Prostate gland (tissue), 2 donors: ENCODE measurements at regions not wholly inside any gene's neighbourhood (a gene's known extent, or its start where the extent isn't known, plus 50 kb on each side); places are given as distances from the start of the nearest gene placed in this dataset.

Source experiments
- DNase-seq: peaks from one replicate; pipeline ENCODE4 v3.0.0-alpha.2; 2019; ENCODE audit warnings: low spot score
- H3K27ac ChIP-seq, 2 donors: fragments of 200-600 bp; sonication (generic); 2 replicates each; pipeline ENCODE4 v1.5.1; 2017 to 2019
- H3K27me3 ChIP-seq: fragments of 200-600 bp; sonication (generic); replicated peaks from 2 replicates; pipeline ENCODE4 v1.5.1; 2019; ENCODE audit not compliant: insufficient read depth
- H3K36me3 ChIP-seq, 2 donors: fragments of 200-600 bp; sonication (generic); 1 replicate in 1 of 2; 2 replicates in 1 of 2; pipeline versions ENCODE4 v1.5.1 to v1.8.1; 2017 to 2019
- H3K4me1 ChIP-seq: fragments of 200-600 bp; sonication (generic); replicated peaks from 2 replicates; pipeline ENCODE4 v1.5.1; 2019
- H3K4me3 ChIP-seq, 2 donors: fragments of 200-600 bp; sonication (generic); 2 replicates each; pipeline ENCODE4 v1.5.1; 2017 to 2019
- H3K9me3 ChIP-seq: fragments of 200-600 bp; sonication (generic); 2 replicates; pipeline ENCODE4 v1.5.1; 2017
- POLR2A ChIP-seq: fragments of 450-650 bp; IDR thresholded peaks from one replicate; pipeline ENCODE4 v1.6.1; 2016; ENCODE audit warnings: antibody characterized with exemption, mild to moderate bottlenecking
- POLR2AphosphoS5 ChIP-seq: sonication (generic); formaldehyde crosslinking; IDR thresholded peaks from one replicate; pipeline ENCODE4 v1.6.1; 2017; ENCODE audit warnings: antibody characterized with exemption
- WGBS: methylation state at CpG from one replicate; pipeline ENCODE4 v1.1.5; 2018; 5-methylcytosine and 5-hydroxymethylcytosine counted together
- intact Hi-C: fragments of 100-400 bp; cut with DNase I; formaldehyde crosslinking; loops from one replicate; pipeline ENCODE4 v1.14.2; 2022
- TF ChIP-seq, protein P1 (sequence below), 4 experiments: fragments of 200-600 bp in 2 of 4; fragments of 450-650 bp in 2 of 4; sonication (generic) in 2 of 4; IDR thresholded peaks; 1 replicate in 3 of 4; 2 replicates in 1 of 4; pipeline ENCODE4 v1.5.1; 2016 to 2019; ENCODE audit warnings: antibody characterized with exemption in 4 of 4, mild to moderate bottlenecking in 2 of 4, moderate library complexity in 2 of 4

GRCh38 chr12:123100882-123101281 lies 50.0 kb downstream of the PITPNM2 start:
- Histone ChIP-seq H3K9me3 (no peaks in the 10 kb centered on the region), H3K27ac (no peak overlapping the region), H3K27me3 (no peaks in the 10 kb centered on the region), H3K4me1 (no peaks in the 10 kb centered on the region), H3K36me3 (no peaks in the 10 kb centered on the region), H3K4me3 (no peak overlapping the region)
- intact Hi-C loops, result no loop called here
- no peak for TF ChIP-seq POLR2A
- no peak for TF ChIP-seq POLR2AphosphoS5
- TF ChIP-seq, protein P1, sequence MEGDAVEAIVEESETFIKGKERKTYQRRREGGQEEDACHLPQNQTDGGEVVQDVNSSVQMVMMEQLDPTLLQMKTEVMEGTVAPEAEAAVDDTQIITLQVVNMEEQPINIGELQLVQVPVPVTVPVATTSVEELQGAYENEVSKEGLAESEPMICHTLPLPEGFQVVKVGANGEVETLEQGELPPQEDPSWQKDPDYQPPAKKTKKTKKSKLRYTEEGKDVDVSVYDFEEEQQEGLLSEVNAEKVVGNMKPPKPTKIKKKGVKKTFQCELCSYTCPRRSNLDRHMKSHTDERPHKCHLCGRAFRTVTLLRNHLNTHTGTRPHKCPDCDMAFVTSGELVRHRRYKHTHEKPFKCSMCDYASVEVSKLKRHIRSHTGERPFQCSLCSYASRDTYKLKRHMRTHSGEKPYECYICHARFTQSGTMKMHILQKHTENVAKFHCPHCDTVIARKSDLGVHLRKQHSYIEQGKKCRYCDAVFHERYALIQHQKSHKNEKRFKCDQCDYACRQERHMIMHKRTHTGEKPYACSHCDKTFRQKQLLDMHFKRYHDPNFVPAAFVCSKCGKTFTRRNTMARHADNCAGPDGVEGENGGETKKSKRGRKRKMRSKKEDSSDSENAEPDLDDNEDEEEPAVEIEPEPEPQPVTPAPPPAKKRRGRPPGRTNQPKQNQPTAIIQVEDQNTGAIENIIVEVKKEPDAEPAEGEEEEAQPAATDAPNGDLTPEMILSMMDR (IDR thresholded peaks at IDR 0.05), result no peak
- DNase-seq, result no peak
- 92% methylated on average over 3 of the region's 3 CpGs for WGBS

- WGBS, result 92% methylated on average over 9 of the region's 9 CpGs
Measured at GRCh38 chr12:123100450-123100849, 50.4 kb downstream of the PITPNM2 start.

GRCh38 chr12:123099560-123100192 lies 51.2 kb downstream of the PITPNM2 start:
- intact Hi-C loops, result loop anchor here (5.0 kb wide), 1 partner anchor 43 kb away; no protein-coding TSS in a partner anchor
- 99% methylated on average over 5 of the region's 5 CpGs for WGBS
- no peaks in the 10 kb centered on the region for H3K27me3 ChIP-seq
- H3K9me3 ChIP-seq, result no peaks in the 10 kb centered on the region
- H3K27ac ChIP-seq, result no peak overlapping the region
- H3K4me1 ChIP-seq, result peaks cover 6% of the 10 kb centered on the region
- no peak for TF ChIP-seq POLR2AphosphoS5
- no peak for DNase-seq
- H3K4me3 ChIP-seq, result no peak overlapping the region
- H3K36me3 ChIP-seq, result no peaks in the 10 kb centered on the region

More at GRCh38 chr12:123100450-123100849, 50.4 kb downstream of the PITPNM2 start:
- TF ChIP-seq POLR2A (no peak), POLR2AphosphoS5 (no peak)
- TF ChIP-seq, protein P1 (IDR thresholded peaks at IDR 0.05), result no peak
- Histone ChIP-seq H3K9me3 (no peaks in the 10 kb centered on the region), H3K27ac (no peak overlapping the region), H3K36me3 (no peaks in the 10 kb centered on the region), H3K4me1 (no peaks in the 10 kb centered on the region), H3K4me3 (no peak overlapping the region), H3K27me3 (no peaks in the 10 kb centered on the region)
- intact Hi-C loops, result no loop called here
- no peak for DNase-seq

DNA sequence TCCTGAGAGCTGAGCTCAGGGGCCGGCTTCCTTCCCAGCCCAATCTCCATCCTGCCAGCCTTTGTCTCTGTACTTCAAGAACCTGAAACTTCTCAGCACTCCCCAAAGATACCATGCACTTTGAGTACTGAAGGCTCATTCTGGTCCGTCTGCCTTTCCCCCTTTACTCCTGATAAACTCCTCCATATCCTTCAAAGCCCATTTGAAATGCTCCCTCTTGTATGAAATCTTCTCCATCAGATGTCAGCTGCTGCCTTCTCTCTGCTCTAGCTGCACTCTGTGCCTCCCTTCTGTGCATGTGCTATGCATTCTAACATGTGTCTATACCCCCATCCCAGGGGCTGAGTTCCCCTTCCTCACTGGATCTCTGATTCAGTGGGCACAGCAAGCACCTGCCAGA lies 52.1 kb downstream of the PITPNM2 start:
- Histone ChIP-seq H3K36me3 (no peaks in the 10 kb centered on the region), H3K4me3 (no peak overlapping the region), H3K9me3 (no peaks in the 10 kb centered on the region), H3K27me3 (no peaks in the 10 kb centered on the region), H3K27ac (no peak overlapping the region), H3K4me1 (peaks cover 8% of the 10 kb centered on the region)
- intact Hi-C loops, result loop anchor here (5.0 kb wide), 1 partner anchor 44 kb away; no protein-coding TSS in a partner anchor
- TF ChIP-seq, protein P1 (IDR thresholded peaks at IDR 0.05), result no peak
- TF ChIP-seq POLR2AphosphoS5, result no peak
- TF ChIP-seq POLR2A, result no peak
- no peak for DNase-seq
- 92% methylated on average over 2 of the region's 2 CpGs for WGBS

GRCh38 chr12:123097561-123098084 lies 53.3 kb downstream of the PITPNM2 start:
- Histone ChIP-seq H3K4me3 (no peak overlapping the region), H3K27me3 (no peaks in the 10 kb centered on the region), H3K9me3 (no peaks in the 10 kb centered on the region), H3K4me1 (peaks cover 8% of the 10 kb centered on the region), H3K36me3 (no peaks in the 10 kb centered on the region), H3K27ac (no peak overlapping the region)
- TF ChIP-seq POLR2AphosphoS5, result no peak
- TF ChIP-seq, protein P1 (IDR thresholded peaks at IDR 0.05), result no peak
- no peak for DNase-seq
- intact Hi-C loops, result loop anchor here (5.0 kb wide), 1 partner anchor 45 kb away; no protein-coding TSS in a partner anchor
- WGBS, result 60% methylated on average over 12 of the region's 12 CpGs
